HK-2 (cell line): ENCODE measurements at regions not wholly inside any gene's neighbourhood (a gene's known extent, or its start where the extent isn't known, plus 50 kb on each side); places are given as distances from the start of the nearest gene placed in this dataset.

Experiments used
- DNase-seq: peaks from one replicate; pipeline ENCODE4 v3.0.0-alpha.2; 2018; ENCODE audit not compliant: unreplicated experiment

- DNase-seq, result no peak
Observed at GRCh38 chr16:48897698-48898205, 287.8 kb upstream of the N4BP1 start.

- DNase-seq, result no peak
Observed at GRCh38 chr16:48895142-48895541, 285.2 kb upstream of the N4BP1 start.

- no peak for DNase-seq
Observed at GRCh38 chr16:48892893-48893292, 282.9 kb upstream of the N4BP1 start.

- no peak for DNase-seq
Observed at GRCh38 chr16:48887646-48888210, 277.7 kb upstream of the N4BP1 start.

- DNase-seq, result no peak
Observed at GRCh38 chr16:48885471-48885870, 275.5 kb upstream of the N4BP1 start.

- no peak for DNase-seq
Observed at GRCh38 chr16:48881272-48881671, 271.3 kb upstream of the N4BP1 start.

GRCh38 chr16:48879223-48880122 lies 269.5 kb upstream of the N4BP1 start:
- DNase-seq, result no peak

GRCh38 chr16:48877946-48878345 lies 268.0 kb upstream of the N4BP1 start:
- DNase-seq, result no peak

- no peak for DNase-seq
Observed at GRCh38 chr16:48870141-48870540, 260.2 kb upstream of the N4BP1 start.

GRCh38 chr16:48865520-48865919 lies 255.5 kb upstream of the N4BP1 start:
- no peak for DNase-seq

- no peak for DNase-seq
Observed at GRCh38 chr16:48864055-48864454, 254.1 kb upstream of the N4BP1 start.

- no peak for DNase-seq
Observed at GRCh38 chr16:48862087-48862532, 252.1 kb upstream of the N4BP1 start.

GRCh38 chr16:48860341-48860740 lies 250.4 kb upstream of the N4BP1 start:
- DNase-seq, result no peak

- DNase-seq, result no peak
Observed at GRCh38 chr16:48852951-48853350, 243.0 kb upstream of the N4BP1 start.

GRCh38 chr16:48852458-48852857 lies 242.5 kb upstream of the N4BP1 start:
- no peak for DNase-seq

- DNase-seq, result no peak
Observed at GRCh38 chr16:48850097-48850770, 240.3 kb upstream of the N4BP1 start.

GRCh38 chr16:48846277-48846676 lies 236.3 kb upstream of the N4BP1 start:
- DNase-seq, result no peak

GRCh38 chr16:48845261-48845660 lies 235.3 kb upstream of the N4BP1 start:
- no peak for DNase-seq

GRCh38 chr16:48838349-48838748 lies 228.4 kb upstream of the N4BP1 start:
- no peak for DNase-seq

- no peak for DNase-seq
Observed at GRCh38 chr16:48836636-48837035, 226.7 kb upstream of the N4BP1 start.

GRCh38 chr16:48836067-48836466 lies 226.1 kb upstream of the N4BP1 start:
- DNase-seq, result no peak

- DNase-seq, result no peak
Observed at GRCh38 chr16:48834576-48834975, 224.6 kb upstream of the N4BP1 start.

- no peak for DNase-seq
Observed at GRCh38 chr16:48833461-48833860, 223.5 kb upstream of the N4BP1 start.
